Loucy (cell line): ENCODE measurements at regions not wholly inside any gene's neighbourhood (a gene's known extent, or its start where the extent isn't known, plus 50 kb on each side); places are given as distances from the start of the nearest gene placed in this dataset.

ENCODE experiments used
- H2AFZ ChIP-seq: fragments of 200-600 bp; sonication (generic); 2 replicates; pipeline ENCODE4 v1.6.0; 2016; ENCODE audit warnings: antibody characterized with exemption, mild to moderate bottlenecking, low read length, moderate library complexity
- H3F3A ChIP-seq: fragments of 200-600 bp; 2 replicates; pipeline ENCODE4 v1.6.0; 2016; ENCODE audit warnings: antibody characterized with exemption, low read depth, mild to moderate bottlenecking
- H3K27me3 ChIP-seq: fragments of 200-600 bp; sonication (generic); 2 replicates; pipeline ENCODE4 v1.6.1; 2014; ENCODE audit warnings: low read length, mild to moderate bottlenecking; ENCODE audit not compliant: insufficient read depth, poor library complexity, severe bottlenecking
- H3K36me3 ChIP-seq: fragments of 200-600 bp; sonication (generic); 2 replicates; pipeline ENCODE4 v1.6.1; 2016; ENCODE audit warnings: low read length; ENCODE audit not compliant: insufficient read depth
- H3K4me1 ChIP-seq: fragments of 200-600 bp; sonication (generic); 2 replicates; pipeline ENCODE4 v1.5.1; 2014; ENCODE audit warnings: low read length, mild to moderate bottlenecking; ENCODE audit not compliant: insufficient read depth, poor library complexity, severe bottlenecking
- H3K4me2 ChIP-seq: fragments of 200-600 bp; sonication (generic); 2 replicates; pipeline ENCODE4 v1.6.0; 2014; ENCODE audit warnings: antibody characterized with exemption, low read length, low read depth, mild to moderate bottlenecking; ENCODE audit not compliant: poor library complexity, severe bottlenecking
- H3K4me3 ChIP-seq: fragments of 200-600 bp; sonication (generic); 2 replicates; pipeline ENCODE4 v1.5.1; 2014; ENCODE audit warnings: low read length, mild to moderate bottlenecking, mixed read lengths; ENCODE audit not compliant: poor library complexity, severe bottlenecking
- H3K79me2 ChIP-seq: fragments of 200-600 bp; sonication (generic); 2 replicates; pipeline ENCODE4 v1.6.1; 2014; ENCODE audit warnings: low read length; ENCODE audit not compliant: insufficient read depth
- H3K9ac ChIP-seq: fragments of 200-600 bp; sonication (generic); 2 replicates; pipeline ENCODE4 v1.6.0; 2014; ENCODE audit warnings: mild to moderate bottlenecking, low read depth, low read length, moderate library complexity; ENCODE audit not compliant: poor library complexity, severe bottlenecking
- H3K9me2 ChIP-seq: fragments of 200-600 bp; sonication (generic); replicated peaks from 2 replicates; pipeline ENCODE4 v1.6.1; 2016; ENCODE audit warnings: low read depth, low read length, mixed read lengths
- H3K9me3 ChIP-seq: fragments of 200-600 bp; sonication (generic); 2 replicates; pipeline ENCODE4 v1.6.1; 2014; ENCODE audit warnings: mild to moderate bottlenecking, antibody characterized with exemption, low read length, low read depth; ENCODE audit not compliant: insufficient read depth
- H4K20me1 ChIP-seq: fragments of 200-600 bp; sonication (generic); 2 replicates; pipeline ENCODE4 v1.6.0; 2014; ENCODE audit warnings: antibody characterized with exemption, low read length, mild to moderate bottlenecking; ENCODE audit not compliant: insufficient read depth, poor library complexity, severe bottlenecking
- CTCF ChIP-seq: fragments of 200-600 bp; sonication (generic); conservative IDR thresholded peaks from 2 replicates; pipeline ENCODE4 v1.5.1; 2014; ENCODE audit warnings: mild to moderate bottlenecking, antibody characterized with exemption, low read length
- EZH2phosphoT487 ChIP-seq: fragments of 200-600 bp; IDR thresholded peaks from 2 replicates; pipeline ENCODE4 v1.6.1; 2018; ENCODE audit warnings: antibody characterized with exemption, mild to moderate bottlenecking, moderate library complexity, borderline replicate concordance

GRCh38 chr6:96715608-96716007 is 121.7 kb downstream of the GPR63 start:
- Histone ChIP-seq H3K4me3 (no peak overlapping the region), H3F3A (no peaks in the 10 kb centered on the region), H3K79me2 (no peaks in the 10 kb centered on the region), H3K4me2 (no peak overlapping the region), H3K9ac (no peak overlapping the region), H3K27me3 (no peaks in the 10 kb centered on the region), H3K4me1 (no peaks in the 10 kb centered on the region), H4K20me1 (no peaks in the 10 kb centered on the region), H3K36me3 (no peaks in the 10 kb centered on the region), H3K9me3 (no peaks in the 10 kb centered on the region), H2AFZ (no peak overlapping the region), H3K9me2 (no peaks in the 10 kb centered on the region)
- no peak for TF ChIP-seq CTCF
- TF ChIP-seq EZH2phosphoT487, result no peak

GRCh38 chr6:96704713-96705112 is 132.6 kb downstream of the GPR63 start:
- no peaks in the 10 kb centered on the region for H3K36me3 ChIP-seq
- no peaks in the 10 kb centered on the region for H3K27me3 ChIP-seq
- H3F3A ChIP-seq, result no peaks in the 10 kb centered on the region
- TF ChIP-seq CTCF (no peak), EZH2phosphoT487 (no peak)
- H4K20me1 ChIP-seq, result no peaks in the 10 kb centered on the region
- no peak overlapping the region for H3K4me2 ChIP-seq
- H2AFZ ChIP-seq, result no peak overlapping the region
- no peaks in the 10 kb centered on the region for H3K4me1 ChIP-seq
- H3K9me2 ChIP-seq, result no peaks in the 10 kb centered on the region
- no peaks in the 10 kb centered on the region for H3K79me2 ChIP-seq
- H3K9ac ChIP-seq, result no peak overlapping the region
- H3K4me3 ChIP-seq, result no peak overlapping the region
- no peaks in the 10 kb centered on the region for H3K9me3 ChIP-seq

GRCh38 chr6:96702626-96703025 is 134.7 kb downstream of the GPR63 start:
- Histone ChIP-seq H3K4me2 (no peak overlapping the region), H3K36me3 (no peaks in the 10 kb centered on the region), H3K4me3 (no peak overlapping the region), H2AFZ (no peak overlapping the region), H3F3A (no peaks in the 10 kb centered on the region), H3K79me2 (no peaks in the 10 kb centered on the region), H3K27me3 (no peaks in the 10 kb centered on the region), H3K9me2 (no peaks in the 10 kb centered on the region), H3K9me3 (no peaks in the 10 kb centered on the region), H3K4me1 (no peaks in the 10 kb centered on the region), H4K20me1 (no peaks in the 10 kb centered on the region), H3K9ac (no peak overlapping the region)
- TF ChIP-seq CTCF, result no peak
- TF ChIP-seq EZH2phosphoT487, result no peak
